Adrenal gland (tissue), 9 donors: ENCODE measurements at regions not wholly inside any gene's neighbourhood (a gene's known extent, or its start where the extent isn't known, plus 50 kb on each side); places are given as distances from the start of the nearest gene placed in this dataset.

Experiments used
- DNase-seq, 7 donors: peaks; one replicate each; pipeline ENCODE4 v3.0.0-alpha.2; 2019 to 2020
- H3K27ac ChIP-seq, 5 donors: fragments of 200-600 bp; sonication (generic) in 4 of 5; 1 replicate in 3 of 5; 2 replicates in 2 of 5; pipeline versions ENCODE4 v1.5.1 to v1.8.0; 2016 to 2020; ENCODE audit warnings: mild to moderate bottlenecking in 1 of 5
- H3K27me3 ChIP-seq: fragments of 200-600 bp; 2 replicates; pipeline ENCODE4 v1.8.0; 2021
- H3K36me3 ChIP-seq, 2 donors: fragments of 200-600 bp; replicated peaks in 1 of 2; 1 replicate in 1 of 2; 2 replicates in 1 of 2; pipeline versions ENCODE4 v1.5.1 to v1.8.0; 2018 to 2022
- H3K4me1 ChIP-seq, 2 donors: fragments of 200-600 bp; replicated peaks in 1 of 2; 1 replicate in 1 of 2; 2 replicates in 1 of 2; pipeline versions ENCODE4 v1.5.1 to v1.8.0; 2018 to 2021
- H3K4me3 ChIP-seq, 4 donors: fragments of 200-600 bp; sonication (generic) in 3 of 4; one replicate each; pipeline ENCODE4 v1.5.1; 2016 to 2018
- H3K9me3 ChIP-seq, 3 donors: fragments of 200-600 bp; sonication (generic) in 1 of 3; replicated peaks in 1 of 3; 1 replicate in 2 of 3; 2 replicates in 1 of 3; pipeline versions ENCODE4 v1.5.1 to v1.8.0; 2016 to 2021
- POLR2A ChIP-seq, 2 donors: fragments of 450-650 bp; IDR thresholded peaks; one replicate each; pipeline ENCODE4 v1.6.1; 2017; ENCODE audit warnings: antibody characterized with exemption in 2 of 2, mild to moderate bottlenecking in 2 of 2, moderate library complexity in 1 of 2
- WGBS, 4 donors: extraction: QIAGEN DNeasy Blood & Tissue Kit in 2 of 4; methylation state at CpG; one replicate each; pipeline versions ENCODE4 v1.1.5 to v1.1.7; 2013 to 2017; 5-methylcytosine and 5-hydroxymethylcytosine counted together
- intact Hi-C, 2 donors: fragments of 100-400 bp; cut with DNase I; formaldehyde crosslinking; loops; one replicate each; pipeline versions ENCODE4 v1.14.1 to v1.15.0; 2022 to 2023
- TF ChIP-seq, protein P1 (sequence below), 6 experiments: fragments of 450-650 bp in 4 of 6; fragments of 200-600 bp in 2 of 6; sonication (generic) in 1 of 6; IDR thresholded peaks; 1 replicate in 5 of 6; 2 replicates in 1 of 6; pipeline versions ENCODE4 v1.5.1 to v1.8.0; 2016 to 2021; ENCODE audit warnings: antibody characterized with exemption in 6 of 6, mild to moderate bottlenecking in 2 of 6, moderate library complexity in 1 of 6
- donor health status: healthy with polysubstance abuse.
- donor health status: Bipolar disorder and iron deficiency.
- donor health status: DM: yes; HTN: yes; CAD: no.
- donor health status: DM: no; HTN: no; CAD: no.
- donor health status: DM: no; HTN: no; CAD: no.

DNA sequence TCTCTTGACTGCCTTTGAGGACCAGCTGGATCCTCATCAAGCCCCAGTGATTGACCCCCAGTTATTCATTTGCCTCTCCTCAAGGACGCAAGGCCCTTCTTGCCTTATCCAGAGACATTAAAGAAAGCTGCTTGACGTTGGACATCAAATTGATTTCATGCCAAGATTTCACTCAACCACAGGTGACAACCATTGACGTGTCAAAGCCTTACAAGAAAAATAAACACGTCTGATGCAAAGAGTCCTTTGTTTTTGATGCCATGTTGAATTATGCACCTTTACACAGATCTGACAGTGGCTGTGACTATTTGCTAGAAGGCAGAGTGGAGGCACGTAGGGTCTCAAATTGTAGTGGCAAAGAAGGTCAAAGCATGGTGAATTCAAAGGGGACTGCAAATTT lies 666.2 kb upstream of the CAMK1G start:
- DNase-seq, result no peak
- Histone ChIP-seq H3K27ac (no peak overlapping the region), H3K36me3 (no peaks in the 10 kb centered on the region), H3K9me3 (no peaks in the 10 kb centered on the region), H3K4me1 (no peaks in the 10 kb centered on the region), H3K4me3 (no peak overlapping the region), H3K27me3 (no peaks in the 10 kb centered on the region)
- TF ChIP-seq, protein P1, sequence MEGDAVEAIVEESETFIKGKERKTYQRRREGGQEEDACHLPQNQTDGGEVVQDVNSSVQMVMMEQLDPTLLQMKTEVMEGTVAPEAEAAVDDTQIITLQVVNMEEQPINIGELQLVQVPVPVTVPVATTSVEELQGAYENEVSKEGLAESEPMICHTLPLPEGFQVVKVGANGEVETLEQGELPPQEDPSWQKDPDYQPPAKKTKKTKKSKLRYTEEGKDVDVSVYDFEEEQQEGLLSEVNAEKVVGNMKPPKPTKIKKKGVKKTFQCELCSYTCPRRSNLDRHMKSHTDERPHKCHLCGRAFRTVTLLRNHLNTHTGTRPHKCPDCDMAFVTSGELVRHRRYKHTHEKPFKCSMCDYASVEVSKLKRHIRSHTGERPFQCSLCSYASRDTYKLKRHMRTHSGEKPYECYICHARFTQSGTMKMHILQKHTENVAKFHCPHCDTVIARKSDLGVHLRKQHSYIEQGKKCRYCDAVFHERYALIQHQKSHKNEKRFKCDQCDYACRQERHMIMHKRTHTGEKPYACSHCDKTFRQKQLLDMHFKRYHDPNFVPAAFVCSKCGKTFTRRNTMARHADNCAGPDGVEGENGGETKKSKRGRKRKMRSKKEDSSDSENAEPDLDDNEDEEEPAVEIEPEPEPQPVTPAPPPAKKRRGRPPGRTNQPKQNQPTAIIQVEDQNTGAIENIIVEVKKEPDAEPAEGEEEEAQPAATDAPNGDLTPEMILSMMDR (IDR thresholded peaks at IDR 0.05), result no peak
- TF ChIP-seq POLR2A (IDR thresholded peaks at IDR 0.05), result no peak
- 57 to 65% (median 63%) methylated on average over 5 of the region's 5 CpGs for WGBS, 4 donors
- intact Hi-C loops, result no loop called here

GRCh38 chr1:208917723-208918122 lies 665.8 kb upstream of the CAMK1G start:
- Histone ChIP-seq H3K9me3 (no peaks in the 10 kb centered on the region), H3K36me3 (no peaks in the 10 kb centered on the region), H3K27ac (no peak overlapping the region), H3K27me3 (no peaks in the 10 kb centered on the region), H3K4me1 (no peaks in the 10 kb centered on the region), H3K4me3 (no peak overlapping the region)
- no peak for TF ChIP-seq POLR2A (IDR thresholded peaks at IDR 0.05)
- TF ChIP-seq, protein P1 (IDR thresholded peaks at IDR 0.05), result no peak
- intact Hi-C loops, result no loop called here
- DNase-seq, result no peak
- 60 to 79% (median 71%) methylated on average over 3 of the region's 3 CpGs for whole genome bisulfite sequencing, 4 donors

GRCh38 chr1:208918160-208918559 lies 665.4 kb upstream of the CAMK1G start:
- no peaks in the 10 kb centered on the region for H3K9me3 ChIP-seq
- H3K27me3 ChIP-seq, result no peaks in the 10 kb centered on the region
- intact Hi-C loops, result no loop called here
- no peak overlapping the region for H3K27ac ChIP-seq
- no peak for DNase-seq
- no peaks in the 10 kb centered on the region for H3K36me3 ChIP-seq
- no peak for TF ChIP-seq POLR2A (IDR thresholded peaks at IDR 0.05)
- TF ChIP-seq, protein P1 (IDR thresholded peaks at IDR 0.05), result no peak
- H3K4me3 ChIP-seq, result no peak overlapping the region
- no peaks in the 10 kb centered on the region for H3K4me1 ChIP-seq

DNA sequence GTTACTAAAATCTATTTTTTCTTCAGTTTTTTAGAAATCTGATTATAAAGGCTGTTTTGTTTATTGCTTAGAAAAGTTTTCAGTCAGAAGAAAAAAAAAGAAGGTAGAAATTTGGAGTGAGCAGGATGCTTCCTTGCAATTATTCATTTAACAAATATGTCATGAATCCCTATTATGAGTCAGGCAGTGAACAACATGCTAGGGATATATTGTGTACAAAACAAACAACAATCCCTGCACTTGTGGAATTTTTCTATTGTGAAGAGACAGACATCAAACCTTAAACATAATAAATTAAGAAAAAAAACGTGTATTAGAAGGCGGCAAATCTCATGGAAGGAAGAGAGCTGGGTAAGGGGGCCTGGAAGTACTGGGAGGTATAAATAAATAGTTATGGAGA lies 664.1 kb upstream of the CAMK1G start:
- Histone ChIP-seq H3K4me3 (no peak overlapping the region), H3K36me3 (no peaks in the 10 kb centered on the region), H3K4me1 (no peaks in the 10 kb centered on the region), H3K27me3 (no peaks in the 10 kb centered on the region), H3K9me3 (no peaks in the 10 kb centered on the region), H3K27ac (no peak overlapping the region)
- DNase-seq, result no peak
- TF ChIP-seq, protein P1 (IDR thresholded peaks at IDR 0.05), result no peak
- no peak for TF ChIP-seq POLR2A (IDR thresholded peaks at IDR 0.05)
- intact Hi-C loops, result no loop called here
- WGBS, 4 donors, result 60 to 73% (median 67%) methylated on average over 2 of the region's 2 CpGs
